Tibial nerve (tissue), 4 donors: ENCODE measurements at regions not wholly inside any gene's neighbourhood (a gene's known extent, or its start where the extent isn't known, plus 50 kb on each side); places are given as distances from the start of the nearest gene placed in this dataset.

ENCODE experiments used
- DNase-seq, 2 donors: peaks; one replicate each; pipeline ENCODE4 v3.0.0-alpha.2; 2019; ENCODE audit warnings: low spot score in 2 of 2
- H3K27ac ChIP-seq, 4 donors: fragments of 200-600 bp; sonication (generic) in 3 of 4; one replicate each; pipeline ENCODE4 v1.5.1; 2017 to 2019; ENCODE audit warnings: mild to moderate bottlenecking in 1 of 4
- H3K27me3 ChIP-seq, 2 donors: fragments of 200-600 bp; sonication (generic) in 1 of 2; one replicate each; pipeline versions ENCODE4 v1.5.1 to v1.6.0; 2017 to 2019
- H3K36me3 ChIP-seq, 3 donors: fragments of 200-600 bp; sonication (generic); one replicate each; pipeline ENCODE4 v1.5.1; 2018 to 2019
- H3K4me1 ChIP-seq, 4 donors: fragments of 200-600 bp; sonication (generic) in 3 of 4; one replicate each; pipeline ENCODE4 v1.5.1; 2017 to 2019
- H3K4me3 ChIP-seq, 4 donors: fragments of 200-600 bp; sonication (generic) in 3 of 4; one replicate each; pipeline ENCODE4 v1.5.1; 2017 to 2019; ENCODE audit warnings: mild to moderate bottlenecking in 1 of 4, moderate library complexity in 1 of 4
- H3K9me3 ChIP-seq, 4 donors: fragments of 200-600 bp; sonication (generic) in 3 of 4; one replicate each; pipeline ENCODE4 v1.5.1; 2017 to 2019
- CTCF ChIP-seq, 5 experiments: fragments of 200-600 bp in 3 of 5; fragments of 450-650 bp in 2 of 5; sonication (generic) in 3 of 5; IDR thresholded peaks; one replicate each; pipeline ENCODE4 v1.5.1; 2016 to 2019; ENCODE audit warnings: antibody characterized with exemption in 5 of 5, mild to moderate bottlenecking in 3 of 5, moderate library complexity in 2 of 5
- EP300 ChIP-seq, 2 donors: sonication (generic); formaldehyde crosslinking; IDR thresholded peaks; one replicate each; pipeline ENCODE4 v1.6.1; 2017; ENCODE audit warnings: antibody characterized with exemption in 2 of 2, mild to moderate bottlenecking in 1 of 2
- POLR2A ChIP-seq, 2 donors: fragments of 450-650 bp; IDR thresholded peaks; one replicate each; pipeline ENCODE4 v1.6.1; 2017; ENCODE audit warnings: antibody characterized with exemption in 2 of 2, mild to moderate bottlenecking in 2 of 2, moderate library complexity in 2 of 2
- WGBS, 2 donors: methylation state at CpG; one replicate each; pipeline ENCODE4 v1.1.5; 2018; 5-methylcytosine and 5-hydroxymethylcytosine counted together

GRCh38 chr6:129759796-129760605 lies 50.0 kb upstream of the ARHGAP18 start:
- Histone ChIP-seq H3K4me3 (no peak overlapping the region), H3K27ac (no peak overlapping the region), H3K9me3 (no peaks in the 10 kb centered on the region), H3K4me1 (no peaks in the 10 kb centered on the region), H3K36me3 (no peaks in the 10 kb centered on the region), H3K27me3 (no peaks in the 10 kb centered on the region)
- DNase-seq = no peak
- 72 to 76% methylated on average over 6 of the region's 6 CpGs for WGBS, 2 donors
- TF ChIP-seq EP300 (IDR thresholded peaks at IDR 0.05) = no peak
- TF ChIP-seq POLR2A (IDR thresholded peaks at IDR 0.05) = no peak
- TF ChIP-seq CTCF (IDR thresholded peaks at IDR 0.05) = no peak
